Right atrium auricular region (tissue), 2 donors: ENCODE measurements at regions not wholly inside any gene's neighbourhood (a gene's known extent, or its start where the extent isn't known, plus 50 kb on each side); places are given as distances from the start of the nearest gene placed in this dataset.

Experiments used
- DNase-seq: peaks from one replicate; pipeline ENCODE4 v3.0.0-alpha.2; 2019; ENCODE audit warnings: low spot score
- H3K27ac ChIP-seq, 2 donors: fragments of 200-600 bp; sonication (generic); 1 replicate in 1 of 2; 2 replicates in 1 of 2; pipeline ENCODE4 v1.5.1; 2016 to 2019
- H3K27me3 ChIP-seq, 2 donors: fragments of 200-600 bp; sonication (generic); one replicate each; pipeline versions ENCODE4 v1.5.1 to v1.6.0; 2017 to 2019
- H3K36me3 ChIP-seq: fragments of 200-600 bp; sonication (generic); one replicate; pipeline ENCODE4 v1.5.1; 2016
- H3K4me1 ChIP-seq, 2 donors: fragments of 200-600 bp; sonication (generic); one replicate each; pipeline versions ENCODE4 v1.5.1 to v1.6.0; 2017 to 2019
- H3K4me3 ChIP-seq, 2 donors: fragments of 200-600 bp; sonication (generic); 1 replicate in 1 of 2; 2 replicates in 1 of 2; pipeline ENCODE4 v1.5.1; 2017 to 2019; ENCODE audit warnings: mild to moderate bottlenecking in 1 of 2, moderate library complexity in 1 of 2
- H3K9me3 ChIP-seq, 2 donors: fragments of 200-600 bp; sonication (generic); one replicate each; pipeline ENCODE4 v1.5.1; 2019
- TF ChIP-seq, protein P1 (sequence below), 2 donors: fragments of 200-600 bp; sonication (generic); IDR thresholded peaks; one replicate each; pipeline ENCODE4 v1.5.1; 2019; ENCODE audit warnings: antibody characterized with exemption in 2 of 2

DNA sequence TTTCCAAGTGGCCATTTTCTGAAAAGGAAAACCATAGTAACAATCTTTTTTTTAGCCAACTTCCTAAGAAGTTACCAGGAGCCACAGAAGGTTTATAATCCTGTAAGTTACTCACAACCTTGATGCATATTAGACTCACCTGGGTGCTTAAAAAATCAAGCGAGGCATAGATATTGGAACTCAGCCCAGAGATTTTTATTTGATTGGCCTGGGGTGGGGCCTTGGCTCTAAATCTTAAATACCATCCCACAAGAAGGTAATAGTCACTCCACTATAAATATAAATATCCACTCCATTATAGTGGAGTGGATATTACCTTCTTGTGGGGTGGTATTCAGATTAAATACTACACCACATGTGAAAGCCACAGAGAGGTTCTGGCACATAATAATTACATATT, 429.6 kb downstream of the RFC3 start:
- TF ChIP-seq, protein P1, sequence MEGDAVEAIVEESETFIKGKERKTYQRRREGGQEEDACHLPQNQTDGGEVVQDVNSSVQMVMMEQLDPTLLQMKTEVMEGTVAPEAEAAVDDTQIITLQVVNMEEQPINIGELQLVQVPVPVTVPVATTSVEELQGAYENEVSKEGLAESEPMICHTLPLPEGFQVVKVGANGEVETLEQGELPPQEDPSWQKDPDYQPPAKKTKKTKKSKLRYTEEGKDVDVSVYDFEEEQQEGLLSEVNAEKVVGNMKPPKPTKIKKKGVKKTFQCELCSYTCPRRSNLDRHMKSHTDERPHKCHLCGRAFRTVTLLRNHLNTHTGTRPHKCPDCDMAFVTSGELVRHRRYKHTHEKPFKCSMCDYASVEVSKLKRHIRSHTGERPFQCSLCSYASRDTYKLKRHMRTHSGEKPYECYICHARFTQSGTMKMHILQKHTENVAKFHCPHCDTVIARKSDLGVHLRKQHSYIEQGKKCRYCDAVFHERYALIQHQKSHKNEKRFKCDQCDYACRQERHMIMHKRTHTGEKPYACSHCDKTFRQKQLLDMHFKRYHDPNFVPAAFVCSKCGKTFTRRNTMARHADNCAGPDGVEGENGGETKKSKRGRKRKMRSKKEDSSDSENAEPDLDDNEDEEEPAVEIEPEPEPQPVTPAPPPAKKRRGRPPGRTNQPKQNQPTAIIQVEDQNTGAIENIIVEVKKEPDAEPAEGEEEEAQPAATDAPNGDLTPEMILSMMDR (IDR thresholded peaks at IDR 0.05) = no peak
- no peaks in the 10 kb centered on the region for H3K9me3 ChIP-seq
- no peak for DNase-seq
- H3K4me1 ChIP-seq = no peaks in the 10 kb centered on the region
- no peak overlapping the region for H3K4me3 ChIP-seq
- no peaks in the 10 kb centered on the region for H3K27me3 ChIP-seq
- no peaks in the 10 kb centered on the region for H3K36me3 ChIP-seq
- no peak overlapping the region for H3K27ac ChIP-seq

- no peak overlapping the region for H3K27ac ChIP-seq
- H3K36me3 ChIP-seq = no peaks in the 10 kb centered on the region
- peaks cover 0 to under 1% of the 10 kb centered on the region in 2 donors for H3K9me3 ChIP-seq
- H3K27me3 ChIP-seq = no peaks in the 10 kb centered on the region
- TF ChIP-seq, protein P1 (IDR thresholded peaks at IDR 0.05) = no peak
- no peak overlapping the region for H3K4me3 ChIP-seq
- no peaks in the 10 kb centered on the region for H3K4me1 ChIP-seq
- no peak for DNase-seq
These were observed 431.6 kb downstream of the RFC3 start for GRCh38 chr13:34249546-34250039.

DNA sequence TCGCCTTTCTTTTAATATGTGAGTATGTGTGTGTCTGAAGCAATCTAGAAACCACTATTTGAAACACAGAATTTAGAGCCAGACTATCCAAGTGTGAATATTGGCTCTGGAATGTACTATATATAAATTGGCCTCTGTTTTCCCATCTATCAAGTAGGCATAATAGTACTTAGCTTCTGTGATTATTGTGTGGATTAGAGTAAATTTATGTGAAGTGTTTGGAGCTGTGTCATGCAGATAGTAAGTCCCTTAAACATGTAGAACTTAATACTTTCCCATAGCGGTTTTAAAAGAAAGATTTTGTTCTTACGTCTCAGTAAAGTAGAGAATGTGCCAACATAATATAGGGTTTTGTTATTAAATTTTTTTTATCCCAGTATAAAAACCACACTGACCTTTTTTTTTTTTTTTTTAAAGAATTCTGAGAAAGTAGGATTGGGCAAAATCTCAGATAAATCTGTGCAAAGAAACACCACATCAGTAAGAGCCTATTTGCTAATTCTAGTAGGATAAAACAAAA, 432.3 kb downstream of the RFC3 start:
- Histone ChIP-seq H3K27me3 (no peaks in the 10 kb centered on the region), H3K9me3 (peaks cover 0 to 4% of the 10 kb centered on the region in 2 donors), H3K27ac (no peak overlapping the region), H3K4me1 (no peaks in the 10 kb centered on the region), H3K4me3 (no peak overlapping the region), H3K36me3 (no peaks in the 10 kb centered on the region)
- no peak for DNase-seq
- TF ChIP-seq, protein P1 (IDR thresholded peaks at IDR 0.05) = no peak

- H3K4me1 ChIP-seq = peaks cover 0 to 8% of the 10 kb centered on the region in 2 donors
- H3K4me3 ChIP-seq = no peak overlapping the region
- H3K27ac ChIP-seq = no peak overlapping the region
- H3K36me3 ChIP-seq = no peaks in the 10 kb centered on the region
- H3K27me3 ChIP-seq = no peaks in the 10 kb centered on the region
- TF ChIP-seq, protein P1 (IDR thresholded peaks at IDR 0.05) = no peak
- DNase-seq = no peak
- H3K9me3 ChIP-seq = peaks cover 0 to 4% of the 10 kb centered on the region in 2 donors
These were observed 436.4 kb downstream of the RFC3 start for GRCh38 chr13:34254366-34254765.

DNA sequence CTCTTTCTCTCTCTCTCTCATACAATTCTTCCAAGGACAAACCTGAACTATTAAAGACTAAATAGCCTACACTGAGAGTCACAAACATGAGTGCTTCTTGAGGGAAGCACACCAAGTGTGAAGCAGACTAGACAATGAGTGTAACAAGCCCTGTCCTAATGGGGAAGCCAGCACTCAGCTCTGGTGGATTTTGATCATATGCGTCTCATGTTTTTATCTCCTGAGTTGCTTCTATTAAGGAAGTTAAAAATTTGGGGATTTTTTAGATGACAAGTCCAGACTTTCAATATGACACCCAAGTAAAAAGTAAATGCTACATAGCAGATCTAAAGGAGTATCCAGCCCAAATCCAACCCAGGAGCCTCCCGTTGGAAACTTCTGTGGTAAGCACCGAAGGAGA, 437.8 kb downstream of the RFC3 start:
- Histone ChIP-seq H3K36me3 (no peaks in the 10 kb centered on the region), H3K27ac (no peak overlapping the region), H3K4me3 (no peak overlapping the region), H3K9me3 (peaks cover 0 to 5% of the 10 kb centered on the region in 2 donors), H3K27me3 (no peaks in the 10 kb centered on the region), H3K4me1 (peaks cover 0 to 8% of the 10 kb centered on the region in 2 donors)
- no peak for DNase-seq
- TF ChIP-seq, protein P1 (IDR thresholded peaks at IDR 0.05) = no peak

- Histone ChIP-seq H3K27me3 (no peaks in the 10 kb centered on the region), H3K9me3 (peaks cover 0 to 8% of the 10 kb centered on the region in 2 donors), H3K27ac (no peak overlapping the region), H3K36me3 (no peaks in the 10 kb centered on the region), H3K4me1 (peaks cover 0 to 8% of the 10 kb centered on the region in 2 donors), H3K4me3 (no peak overlapping the region)
- TF ChIP-seq, protein P1 (IDR thresholded peaks at IDR 0.05) = no peak
- no peak for DNase-seq
These were observed 438.3 kb downstream of the RFC3 start for GRCh38 chr13:34256236-34256635.
